Endodermal cell (in vitro differentiated cells): ENCODE measurements at regions not wholly inside any gene's neighbourhood (a gene's known extent, or its start where the extent isn't known, plus 50 kb on each side); places are given as distances from the start of the nearest gene placed in this dataset.
"Not testable (repeated sequence)": the region's sequence is repeated elsewhere in the genome, so short reads cannot be mapped to it uniquely, and the experiment has no call there.

Source experiments
- DNase-seq: peaks from one replicate; pipeline ENCODE4 v3.0.0-alpha.2; 2017
- H3K27ac ChIP-seq: 2 replicates; pipeline ENCODE4 v1.5.1; 2013; ENCODE audit warnings: mild to moderate bottlenecking, low read depth, low read length, moderate library complexity
- H3K27me3 ChIP-seq: 2 replicates; pipeline ENCODE4 v1.6.1; 2013; ENCODE audit warnings: mild to moderate bottlenecking, low read length, moderate library complexity; ENCODE audit not compliant: insufficient read depth, control insufficient read depth, poor library complexity, severe bottlenecking
- H3K36me3 ChIP-seq: 2 replicates; pipeline ENCODE4 v1.7.0; 2013; ENCODE audit warnings: mild to moderate bottlenecking, low read length, moderate library complexity; ENCODE audit not compliant: control insufficient read depth, insufficient read depth
- H3K4me1 ChIP-seq: one replicate; pipeline ENCODE4 v1.7.0; 2013; ENCODE audit warnings: low read length; ENCODE audit not compliant: control insufficient read depth, insufficient read depth
- H3K4me3 ChIP-seq: 2 replicates; pipeline ENCODE4 v1.5.1; 2013; ENCODE audit warnings: mild to moderate bottlenecking, low read length, moderate library complexity
- H3K9ac ChIP-seq: 2 replicates; pipeline ENCODE4 v1.6.1; 2013; ENCODE audit warnings: mild to moderate bottlenecking, low read length, moderate library complexity; ENCODE audit not compliant: poor library complexity, severe bottlenecking; ENCODE audit errors: extremely low read depth
- H3K9me3 ChIP-seq: 2 replicates; pipeline ENCODE4 v1.6.1; 2013; ENCODE audit warnings: mild to moderate bottlenecking, low read length, moderate library complexity; ENCODE audit not compliant: control insufficient read depth
- H3K27ac Mint-ChIP-seq: 2 replicates; pipeline ENCODE4 v1.8.0; 2020; ENCODE audit warnings: mixed read lengths
- H3K27me3 Mint-ChIP-seq: 2 replicates; pipeline ENCODE4 v1.8.0; 2021; ENCODE audit warnings: mild to moderate bottlenecking, mixed read lengths; ENCODE audit not compliant: insufficient read depth
- H3K36me3 Mint-ChIP-seq: 2 replicates; pipeline ENCODE4 v1.8.0; 2020; ENCODE audit warnings: low read depth, mixed read lengths
- H3K4me1 Mint-ChIP-seq: 2 replicates; pipeline ENCODE4 v1.8.0; 2020; ENCODE audit warnings: mixed read lengths
- H3K4me3 Mint-ChIP-seq: 2 replicates; pipeline ENCODE4 v1.8.0; 2020; ENCODE audit warnings: mild to moderate bottlenecking, moderate library complexity, mixed read lengths
- H3K9me3 Mint-ChIP-seq: 2 replicates; pipeline ENCODE4 v1.8.0; 2020; ENCODE audit warnings: mild to moderate bottlenecking, mixed read lengths
- WGBS, 2 experiments: methylation state at CpG; one replicate each; pipeline versions ENCODE4 v1.1.5 to v1.1.7; 2013; ENCODE audit warnings: missing lambda C conversion rate in 2 of 2, mixed read lengths in 1 of 2; ENCODE audit not compliant: insufficient coverage in 1 of 2, insufficient read length in 1 of 2; 5-methylcytosine and 5-hydroxymethylcytosine counted together

GRCh38 chr15:20102209-20102608 is 439.4 kb downstream of the GOLGA6L6 start:
- H3K27ac ChIP-seq, H3K9me3 ChIP-seq, H3K4me1 Mint-ChIP-seq, H3K27me3 Mint-ChIP-seq, H3K36me3 ChIP-seq, H3K9me3 Mint-ChIP-seq, H3K4me1 ChIP-seq, H3K9ac ChIP-seq, H3K27ac Mint-ChIP-seq, H3K36me3 Mint-ChIP-seq, DNase-seq, H3K4me3 Mint-ChIP-seq, H3K4me3 ChIP-seq, H3K27me3 ChIP-seq: not testable (repeated sequence)
- WGBS, 2 experiments, result no CpG with 5 or more reads among the region's 1 CpG

GRCh38 chr15:20101281-20101680 is 440.3 kb downstream of the GOLGA6L6 start:
- H3K36me3 ChIP-seq, H3K4me1 ChIP-seq, H3K4me3 Mint-ChIP-seq, H3K27ac ChIP-seq, H3K27me3 Mint-ChIP-seq, DNase-seq, H3K9ac ChIP-seq, H3K27me3 ChIP-seq, H3K4me3 ChIP-seq, H3K36me3 Mint-ChIP-seq, H3K4me1 Mint-ChIP-seq, H3K9me3 ChIP-seq, H3K27ac Mint-ChIP-seq, H3K9me3 Mint-ChIP-seq: not testable (repeated sequence)
- no CpG with 5 or more reads among the region's 3 CpGs for WGBS, 2 experiments

- not testable (repeated sequence) for H3K36me3 ChIP-seq, H3K4me1 Mint-ChIP-seq, H3K27me3 Mint-ChIP-seq, H3K27ac ChIP-seq, H3K9me3 ChIP-seq, H3K27ac Mint-ChIP-seq, H3K4me3 Mint-ChIP-seq, H3K9ac ChIP-seq, H3K9me3 Mint-ChIP-seq, H3K4me3 ChIP-seq, H3K36me3 Mint-ChIP-seq, H3K4me1 ChIP-seq, DNase-seq, H3K27me3 ChIP-seq
- WGBS, 2 experiments, result no CpG with 5 or more reads among the region's 8 CpGs
Measured at GRCh38 chr15:20100604-20101270, 440.9 kb downstream of the GOLGA6L6 start.

GRCh38 chr15:20095699-20096303 is 445.8 kb downstream of the GOLGA6L6 start:
- H3K27ac ChIP-seq, H3K4me1 Mint-ChIP-seq, H3K9me3 ChIP-seq, H3K27me3 ChIP-seq, H3K36me3 ChIP-seq, H3K36me3 Mint-ChIP-seq, H3K27ac Mint-ChIP-seq, H3K27me3 Mint-ChIP-seq, H3K9ac ChIP-seq, H3K4me1 ChIP-seq, DNase-seq, H3K4me3 Mint-ChIP-seq, H3K9me3 Mint-ChIP-seq, H3K4me3 ChIP-seq: not testable (repeated sequence)
- WGBS, 2 experiments, result 70% methylated on average over 1 of the region's 6 CpGs; no CpG with 5 or more reads in 1 of the 2 experiments

- not testable (repeated sequence) for H3K4me1 ChIP-seq, H3K4me1 Mint-ChIP-seq, H3K36me3 Mint-ChIP-seq, H3K9me3 ChIP-seq, H3K4me3 ChIP-seq, H3K27ac ChIP-seq, H3K27me3 ChIP-seq, H3K9me3 Mint-ChIP-seq, DNase-seq, H3K4me3 Mint-ChIP-seq, H3K9ac ChIP-seq, H3K27me3 Mint-ChIP-seq, H3K27ac Mint-ChIP-seq, H3K36me3 ChIP-seq
- WGBS, 2 experiments, result 78% methylated on average over 2 of the region's 4 CpGs; no CpG with 5 or more reads in 1 of the 2 experiments
Measured at GRCh38 chr15:20089541-20089940, 452.1 kb downstream of the GOLGA6L6 start.

- not testable (repeated sequence) for H3K4me3 Mint-ChIP-seq, H3K9ac ChIP-seq, H3K4me1 Mint-ChIP-seq, H3K36me3 ChIP-seq, H3K27ac ChIP-seq, DNase-seq, H3K27me3 ChIP-seq, H3K27ac Mint-ChIP-seq, H3K9me3 ChIP-seq, H3K4me1 ChIP-seq, H3K4me3 ChIP-seq, H3K36me3 Mint-ChIP-seq, H3K27me3 Mint-ChIP-seq, H3K9me3 Mint-ChIP-seq
- WGBS, 2 experiments, result no CpG with 5 or more reads among the region's 6 CpGs
Measured at GRCh38 chr15:20084026-20084425, 457.6 kb downstream of the GOLGA6L6 start.

GRCh38 chr15:20074082-20074481 is 467.5 kb downstream of the GOLGA6L6 start:
- H3K4me1 ChIP-seq, H3K36me3 ChIP-seq, H3K9me3 ChIP-seq, H3K4me3 Mint-ChIP-seq, H3K36me3 Mint-ChIP-seq, H3K9me3 Mint-ChIP-seq, H3K9ac ChIP-seq, H3K4me1 Mint-ChIP-seq, H3K27me3 ChIP-seq, H3K27me3 Mint-ChIP-seq, H3K4me3 ChIP-seq, H3K27ac ChIP-seq, H3K27ac Mint-ChIP-seq: not testable (repeated sequence)
- WGBS, 2 experiments, result 60 to 81% methylated on average over 2 to 12 of the region's 35 CpGs
- DNase-seq, result peak; percentile 4
